ENCODE measurements at regions not wholly inside any gene's neighbourhood (a gene's known extent, or its start where the extent isn't known, plus 50 kb on each side); places are given as distances from the start of the nearest gene placed in this dataset.
"Not testable (repeated sequence)": the region's sequence is repeated elsewhere in the genome, so short reads cannot be mapped to it uniquely, and the experiment has no call there.

- DNase-seq, result no peak
These were observed 318.8 kb downstream of the SPRY2 start for GRCh38 chr13:80022146-80022545.

- DNase-seq, result no peak
These were observed 328.7 kb downstream of the SPRY2 start for GRCh38 chr13:80012251-80012650.

- no peak for DNase-seq
These were observed 329.3 kb downstream of the SPRY2 start for GRCh38 chr13:80011448-80012212.

- no peak for DNase-seq
These were observed 330.1 kb downstream of the SPRY2 start for GRCh38 chr13:80010846-80011245.

GRCh38 chr13:80010286-80010831, 330.6 kb downstream of the SPRY2 start:
- DNase-seq, result no peak

GRCh38 chr13:80009760-80010159, 331.2 kb downstream of the SPRY2 start:
- no peak for DNase-seq

GRCh38 chr13:80006940-80007339, 334.0 kb downstream of the SPRY2 start:
- no peak for DNase-seq

- DNase-seq, result no peak
These were observed 339.4 kb downstream of the SPRY2 start for GRCh38 chr13:80001510-80001842.

- DNase-seq, result no peak
These were observed 340.0 kb downstream of the SPRY2 start for GRCh38 chr13:80000684-80001509.

GRCh38 chr13:79999601-80000000, 341.3 kb downstream of the SPRY2 start:
- DNase-seq, result no peak

- DNase-seq, result no peak
These were observed 342.5 kb downstream of the SPRY2 start for GRCh38 chr13:79998381-79998880.

- DNase-seq, result no peak
These were observed 343.7 kb downstream of the SPRY2 start for GRCh38 chr13:79997244-79997643.

- DNase-seq, result no peak
These were observed 345.6 kb downstream of the SPRY2 start for GRCh38 chr13:79995334-79995733.

- DNase-seq, result no peak
These were observed 348.8 kb downstream of the SPRY2 start for GRCh38 chr13:79992111-79992510.

GRCh38 chr13:79990048-79990447, 350.9 kb downstream of the SPRY2 start:
- DNase-seq, result no peak

GRCh38 chr13:79989217-79989661, 351.7 kb downstream of the SPRY2 start:
- DNase-seq, result no peak

- no peak for DNase-seq
These were observed 352.4 kb downstream of the SPRY2 start for GRCh38 chr13:79988573-79988972.

- DNase-seq, result no peak
These were observed 353.2 kb downstream of the SPRY2 start for GRCh38 chr13:79987761-79988160.

GRCh38 chr13:79987323-79987722, 353.6 kb downstream of the SPRY2 start:
- no peak for DNase-seq

- DNase-seq, result no peak
These were observed 354.0 kb downstream of the SPRY2 start for GRCh38 chr13:79986890-79987289.

GRCh38 chr13:79974935-79975650, 365.8 kb downstream of the SPRY2 start:
- not testable (repeated sequence) for DNase-seq

- DNase-seq, result no peak
These were observed 367.4 kb downstream of the SPRY2 start for GRCh38 chr13:79973533-79973963.

- no peak for DNase-seq
These were observed 368.8 kb downstream of the SPRY2 start for GRCh38 chr13:79972066-79972569.
